ENCODE measurements at regions not wholly inside any gene's neighbourhood (a gene's known extent, or its start where the extent isn't known, plus 50 kb on each side); places are given as distances from the start of the nearest gene placed in this dataset.
"Not testable (repeated sequence)": the region's sequence is repeated elsewhere in the genome, so short reads cannot be mapped to it uniquely, and the experiment has no call there.

DNA sequence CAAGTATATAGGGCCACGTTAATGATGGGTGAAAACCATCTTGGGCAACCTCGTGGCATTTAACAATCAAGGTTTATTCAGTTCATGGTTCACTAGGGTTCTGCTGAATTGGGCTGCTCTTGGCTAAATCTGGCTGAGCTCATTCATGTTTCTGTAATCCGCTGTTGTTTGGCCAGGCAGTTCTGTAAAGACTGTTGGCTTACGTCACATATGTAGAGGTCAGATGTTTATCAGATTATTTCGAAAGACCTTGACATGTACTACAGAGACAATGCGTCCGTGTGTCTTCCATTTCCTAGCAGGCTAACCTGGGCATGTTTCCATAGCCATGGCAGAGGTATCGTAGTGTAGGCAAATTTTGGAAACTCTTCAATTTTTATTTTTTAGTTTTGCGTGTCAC is 190.0 kb upstream of the ZWINT start:
- no peak for DNase-seq

DNA sequence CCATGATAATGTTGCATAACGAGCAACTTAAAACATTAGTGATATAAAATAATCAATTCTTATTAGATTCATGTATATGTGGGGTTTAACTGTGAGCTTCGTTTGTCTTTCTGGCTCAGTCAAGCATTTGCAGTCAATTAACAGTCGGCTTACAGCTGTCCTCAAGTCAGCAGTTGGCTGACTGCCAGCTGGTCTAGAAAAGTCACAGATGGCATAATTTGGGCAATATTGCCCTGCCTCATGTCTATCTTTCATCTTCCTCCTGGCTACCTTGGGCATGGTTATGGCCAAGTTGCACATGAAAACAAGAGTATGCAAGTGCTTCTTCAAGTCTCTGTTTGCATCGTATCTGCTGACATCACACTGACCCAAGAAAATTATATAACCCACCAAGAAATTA is 186.1 kb upstream of the ZWINT start:
- no peak for DNase-seq

DNA sequence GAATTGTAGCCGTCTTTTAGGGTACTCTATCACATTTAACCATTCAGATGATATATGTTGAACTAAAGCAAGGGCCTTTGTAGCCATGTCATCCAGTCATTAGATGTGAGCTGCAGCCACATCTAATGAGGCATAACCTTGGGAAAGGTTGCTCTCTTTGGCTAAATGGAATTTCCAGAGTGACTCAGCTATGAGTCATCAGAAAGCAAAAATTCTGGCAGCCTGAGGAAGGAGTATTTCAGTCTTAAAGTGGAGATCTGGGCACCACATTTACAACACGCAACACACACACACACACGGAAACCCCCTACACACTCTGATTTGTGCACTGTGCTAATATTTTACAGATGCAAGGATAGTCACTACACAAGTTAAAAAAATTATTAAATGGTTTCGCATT is 176.9 kb upstream of the ZWINT start:
- DNase-seq = no peak

DNA sequence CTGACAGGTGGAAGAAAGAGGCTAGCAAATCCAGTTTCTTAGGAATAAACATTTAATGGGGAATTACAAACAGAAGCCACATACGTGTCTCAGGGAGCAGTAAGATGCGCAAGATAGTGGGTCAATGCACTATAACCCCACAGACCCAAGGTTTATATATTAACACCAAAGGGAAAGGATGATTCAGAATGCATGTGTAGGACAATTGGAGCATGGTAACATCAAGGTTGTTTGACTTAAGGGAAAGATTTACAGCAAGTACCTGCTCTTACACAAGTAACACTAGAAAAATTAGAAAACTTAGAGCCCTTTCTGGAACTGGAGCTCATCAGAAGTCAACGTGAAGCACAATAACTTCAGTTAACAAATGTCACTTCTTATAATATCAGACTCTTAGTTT is 161.1 kb upstream of the ZWINT start:
- DNase-seq = no peak

DNA sequence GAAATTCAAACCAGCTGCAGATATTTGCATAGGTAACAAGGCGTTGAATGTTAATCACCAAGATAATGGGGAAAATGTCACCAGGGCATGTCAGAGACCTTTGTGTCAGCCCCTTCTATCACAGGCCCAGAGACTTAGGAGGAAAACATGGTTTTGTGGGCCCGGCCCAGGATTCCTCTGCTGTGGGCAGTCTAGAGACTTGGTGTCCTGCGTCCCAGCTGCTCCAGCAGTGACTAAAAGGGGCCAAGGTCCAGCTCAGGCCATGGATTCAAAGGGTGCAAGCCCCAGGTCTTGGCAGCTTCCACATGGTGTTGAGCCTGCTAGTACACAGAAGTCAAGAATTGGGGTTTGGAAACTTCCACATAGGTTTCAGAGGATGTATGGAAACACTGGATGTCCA is 147.5 kb upstream of the ZWINT start:
- DNase-seq = no peak

DNA sequence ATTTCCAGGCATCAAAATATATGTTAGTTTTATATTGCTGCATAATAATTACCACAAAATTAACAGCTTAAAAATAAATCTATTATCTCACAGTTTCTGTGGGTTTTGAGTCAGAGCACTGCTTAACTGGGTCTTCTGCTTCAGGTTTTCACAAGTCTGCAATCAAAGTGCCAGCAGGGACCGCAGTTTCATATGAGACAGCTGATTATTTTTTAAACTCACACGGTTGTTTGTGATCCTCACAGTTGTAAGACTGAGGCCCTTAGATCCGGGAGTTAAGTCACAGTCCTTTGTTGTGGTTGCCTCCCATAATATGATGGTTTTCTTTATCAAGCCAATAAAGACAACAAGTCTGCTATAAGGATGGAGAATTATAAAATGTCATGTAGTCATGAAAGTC is 146.0 kb upstream of the ZWINT start:
- DNase-seq = no peak

DNA sequence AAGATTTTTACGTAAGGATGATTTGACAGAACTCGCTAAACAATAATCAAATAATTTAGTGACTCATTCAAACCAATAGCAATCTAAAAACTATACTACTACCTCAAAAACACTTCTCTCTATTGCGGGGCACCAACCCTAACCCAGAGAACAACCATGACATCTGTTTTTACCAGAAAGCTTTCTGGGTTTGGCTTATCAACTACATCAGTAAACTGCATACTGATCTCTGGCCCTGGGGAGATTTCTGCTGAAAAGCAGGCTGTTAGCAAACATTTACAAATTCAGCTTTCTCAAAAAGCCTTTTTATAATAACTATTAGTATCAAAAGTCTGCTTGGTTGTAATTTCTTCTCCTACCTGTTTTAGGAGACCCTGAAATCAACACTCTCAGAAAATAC is 144.5 kb upstream of the ZWINT start:
- DNase-seq = no peak

DNA sequence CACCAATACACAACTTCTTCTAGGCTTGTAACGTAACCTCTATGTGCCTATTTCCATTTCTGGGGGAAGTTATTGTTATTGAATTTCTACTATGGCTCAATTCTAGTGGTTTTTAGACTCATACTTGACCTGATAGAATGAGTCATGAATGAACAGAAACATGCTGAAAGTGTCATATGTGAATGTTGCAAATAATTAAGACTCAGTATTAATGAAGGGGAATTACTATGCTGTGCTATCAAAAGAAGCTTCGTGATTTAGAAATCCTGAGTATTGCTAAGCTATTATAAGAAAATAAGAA is 135.1 kb upstream of the ZWINT start:
- DNase-seq = no peak

DNA sequence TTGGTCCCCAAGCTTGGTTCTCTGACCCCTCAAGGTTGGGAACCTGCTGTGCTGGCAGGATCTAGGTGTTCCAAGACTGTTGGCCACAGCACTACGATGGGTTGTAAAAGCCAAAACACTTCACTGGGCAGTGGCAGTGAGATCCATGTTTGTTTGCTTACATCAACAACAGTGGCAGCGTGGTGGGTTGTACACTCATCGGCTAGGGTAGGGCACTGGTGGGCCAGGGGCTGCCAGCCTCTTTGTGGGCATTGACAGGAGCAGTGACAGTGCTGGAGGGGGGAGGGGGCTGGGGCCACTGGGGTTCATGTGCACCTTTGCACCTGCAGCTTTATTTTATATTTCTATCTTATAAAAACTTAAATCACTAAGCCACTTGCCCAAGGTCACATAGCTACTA is 126.7 kb upstream of the ZWINT start:
- no peak for DNase-seq

DNA sequence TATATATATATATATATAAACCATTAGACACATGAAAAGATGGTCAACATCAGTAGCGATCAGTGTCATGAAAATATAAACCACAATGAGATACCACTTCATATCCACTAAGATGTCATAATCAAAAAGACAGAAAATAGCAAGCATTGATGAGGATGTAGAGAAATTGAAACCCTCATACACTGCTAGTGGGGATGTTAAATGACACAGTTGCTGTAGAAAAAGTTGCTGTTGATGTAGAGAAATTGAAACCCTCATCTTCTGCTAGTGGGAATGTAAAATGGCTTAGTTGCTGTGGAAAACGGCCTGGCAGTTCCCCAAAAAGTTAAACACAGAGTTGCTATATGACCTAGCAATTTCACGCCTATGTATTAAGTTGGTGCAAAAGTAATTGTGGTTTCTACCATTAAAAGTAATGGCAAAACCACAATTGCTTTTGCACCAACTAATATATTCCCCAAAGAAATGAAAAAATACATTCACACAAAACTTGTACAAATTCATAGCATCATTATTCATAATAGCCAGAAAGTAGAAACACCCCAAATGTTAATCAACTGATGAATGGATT is 120.5 kb upstream of the ZWINT start:
- DNase-seq = no peak

DNA sequence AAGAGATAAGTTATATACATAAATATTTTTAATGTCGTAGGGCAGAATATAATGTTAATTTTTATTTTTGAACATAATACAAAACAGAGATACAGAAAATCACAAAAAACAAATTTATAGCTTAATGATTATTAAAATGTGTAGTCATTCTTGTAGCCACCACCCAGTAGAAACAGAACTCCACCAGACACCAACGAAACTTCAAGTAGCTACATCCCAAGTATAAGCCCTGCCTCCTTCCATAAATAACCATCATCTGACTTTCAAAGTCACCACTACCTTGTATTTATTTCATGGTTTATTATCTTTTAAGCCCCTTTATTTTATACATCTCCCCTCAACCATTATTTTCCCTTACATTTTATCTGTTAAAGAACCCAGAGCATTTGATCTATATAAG is 111.9 kb upstream of the ZWINT start:
- no peak for DNase-seq

DNA sequence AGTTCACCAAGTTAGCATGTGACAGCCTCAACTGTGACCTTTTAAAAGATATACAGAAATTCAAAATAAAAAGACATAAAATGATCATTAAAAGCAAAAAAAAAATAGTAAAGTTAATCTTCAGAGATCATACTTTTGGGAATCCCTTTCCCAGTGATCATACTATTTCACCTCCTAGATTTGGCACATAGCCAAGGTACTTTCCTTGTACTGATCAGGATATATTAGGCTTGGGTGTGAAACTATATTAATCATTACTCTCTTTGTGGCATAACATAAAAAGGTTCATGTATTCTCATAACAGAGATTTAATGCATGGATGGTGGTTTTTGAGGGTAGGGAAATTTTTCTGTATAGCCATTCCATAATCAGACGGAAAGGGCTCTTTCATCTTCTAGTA is 109.6 kb upstream of the ZWINT start:
- no peak for DNase-seq

DNA sequence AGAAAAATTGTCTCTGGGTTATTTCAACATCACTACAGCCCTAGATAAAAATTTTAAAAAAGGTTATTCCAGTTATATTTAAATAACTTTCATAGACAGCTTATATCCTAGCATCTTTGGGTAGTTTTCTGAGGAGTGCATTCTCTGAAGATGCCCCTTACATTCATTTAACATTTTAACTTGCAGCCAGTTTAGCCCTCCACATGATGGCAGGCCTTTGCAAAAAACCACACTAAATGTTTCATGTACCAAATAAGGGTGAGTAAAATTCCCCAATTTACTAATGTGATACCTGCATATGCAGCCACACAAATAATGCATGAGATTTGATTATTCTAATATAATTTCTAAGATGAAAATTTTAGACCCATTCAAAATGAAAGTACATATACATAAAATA is 108.4 kb upstream of the ZWINT start:
- no peak for DNase-seq

DNA sequence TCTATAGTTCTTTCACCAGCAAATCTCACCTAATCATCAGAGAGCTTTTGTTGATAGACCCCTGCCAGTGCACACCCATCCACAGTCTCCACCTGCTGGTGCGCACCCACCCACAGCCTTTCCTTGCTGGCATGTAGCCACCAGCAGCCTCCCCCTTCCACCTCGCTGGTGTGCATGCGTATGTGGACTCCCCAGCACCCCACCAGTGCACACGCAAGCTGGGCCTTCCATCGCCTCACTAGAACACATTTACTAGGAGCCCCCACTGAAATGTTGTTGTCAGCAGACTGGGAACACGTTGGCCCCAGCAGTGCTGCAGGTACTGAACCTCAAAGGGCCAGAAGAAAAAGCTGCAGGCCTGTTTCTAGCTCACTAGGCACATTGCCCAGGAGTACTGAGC is 104.9 kb upstream of the ZWINT start:
- DNase-seq = no peak

DNA sequence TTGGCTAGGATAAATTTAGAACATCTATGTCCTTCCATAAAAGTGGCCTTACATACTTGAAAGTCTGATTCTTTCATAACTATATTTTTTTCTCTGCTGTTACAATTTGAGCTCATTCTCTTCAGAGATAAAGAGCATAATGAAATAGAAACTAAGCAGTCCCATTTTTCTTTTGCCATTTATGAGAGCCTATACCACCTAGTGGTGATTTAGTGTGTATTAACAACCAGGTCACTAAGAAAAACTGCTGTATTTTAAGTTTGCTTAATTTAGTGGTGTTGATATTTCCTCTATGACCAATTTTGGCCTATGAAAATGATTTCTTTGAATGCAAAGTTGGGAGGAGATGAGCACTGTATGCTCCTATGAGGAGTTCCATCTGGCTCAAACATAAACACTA is 88.7 kb upstream of the ZWINT start:
- DNase-seq = no peak

DNA sequence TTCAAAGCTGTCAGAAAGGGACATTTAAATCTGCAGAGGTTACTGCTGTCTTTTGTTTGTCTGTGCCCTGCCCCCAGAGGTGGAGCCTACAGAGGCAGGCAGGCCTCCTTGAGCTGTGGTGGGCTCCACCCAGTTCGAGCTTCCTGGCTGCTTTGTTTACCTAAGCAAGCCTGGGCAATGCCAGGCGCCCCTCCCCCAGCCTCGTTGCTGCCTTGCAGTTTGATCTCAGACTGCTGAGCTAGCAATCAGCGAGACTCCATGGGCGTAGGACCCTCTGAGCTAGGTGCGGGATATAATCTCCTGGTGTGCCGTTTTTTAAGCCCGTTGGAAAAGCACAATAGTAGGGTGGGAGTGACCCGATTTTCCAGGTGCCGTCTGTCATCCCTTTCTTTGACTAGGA is 86.6 kb upstream of the ZWINT start:
- DNase-seq = not testable (repeated sequence)

DNA sequence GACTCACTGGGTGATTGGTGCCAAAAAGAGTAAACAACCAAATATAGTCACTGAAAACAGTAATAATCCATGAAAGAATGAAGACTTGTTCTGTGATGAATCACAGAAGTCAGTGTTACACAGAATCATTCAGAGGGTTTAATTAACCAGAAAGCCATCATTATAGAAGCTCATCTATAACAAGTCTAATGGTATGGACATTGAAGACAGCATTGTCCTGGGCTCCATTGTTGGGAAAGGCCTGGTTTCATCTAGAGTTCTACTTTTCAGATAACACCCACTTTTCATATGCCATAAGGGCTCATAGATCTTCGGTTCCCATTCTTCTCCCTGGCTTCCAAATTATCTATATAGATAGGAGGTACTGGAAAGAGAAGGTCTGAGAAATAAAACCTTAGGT is 80.3 kb upstream of the ZWINT start:
- DNase-seq = not testable (repeated sequence)

Measured in activated CD4-positive, alpha-beta T cell treated with anti-CD3 and anti-CD28 coated beads, Interleukin-2, Interleukin-6, amounts not matched to agents 100 ng/mL and 50 ng/mL, durations not matched to agents 16 hours and 8 hours (primary cell).